Suprapubic skin (tissue), 4 donors: ENCODE measurements at regions not wholly inside any gene's neighbourhood (a gene's known extent, or its start where the extent isn't known, plus 50 kb on each side); places are given as distances from the start of the nearest gene placed in this dataset.

Experiments
- POLR2A ChIP-seq, 2 donors: fragments of 450-650 bp; IDR thresholded peaks; one replicate each; pipeline ENCODE4 v1.6.1; 2017; ENCODE audit warnings: antibody characterized with exemption in 2 of 2, mild to moderate bottlenecking in 2 of 2, moderate library complexity in 2 of 2
- POLR2AphosphoS5 ChIP-seq, 3 donors: sonication (generic); formaldehyde crosslinking; IDR thresholded peaks; one replicate each; pipeline ENCODE4 v1.6.1; 2017; ENCODE audit warnings: antibody characterized with exemption in 3 of 3
- TF ChIP-seq, protein P1 (sequence below), 2 donors: fragments of 200-600 bp in 1 of 2; fragments of 450-650 bp in 1 of 2; sonication (generic) in 1 of 2; IDR thresholded peaks; one replicate each; pipeline ENCODE4 v1.5.1; 2016 to 2019; ENCODE audit warnings: antibody characterized with exemption in 2 of 2, mild to moderate bottlenecking in 1 of 2, moderate library complexity in 1 of 2

DNA sequence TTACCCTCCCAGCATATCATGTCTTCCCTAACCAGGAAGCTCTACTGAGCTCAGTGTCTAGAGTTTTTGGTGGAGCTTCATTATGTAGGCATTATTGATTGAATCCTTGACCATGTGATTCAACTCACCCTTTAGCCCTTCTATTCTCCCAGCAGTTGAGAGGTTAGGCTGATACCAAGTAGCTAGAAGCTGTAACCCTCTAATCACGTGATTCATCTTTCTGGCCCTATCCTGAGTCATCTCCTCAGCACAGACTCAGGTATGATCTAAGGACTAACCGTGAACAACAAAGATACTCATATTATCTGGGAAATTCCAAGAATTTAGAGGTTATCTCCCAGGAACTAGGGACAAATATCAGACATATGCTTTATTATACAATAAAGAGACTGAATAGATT is 625.5 kb downstream of the JRKL start:
- TF ChIP-seq, protein P1, sequence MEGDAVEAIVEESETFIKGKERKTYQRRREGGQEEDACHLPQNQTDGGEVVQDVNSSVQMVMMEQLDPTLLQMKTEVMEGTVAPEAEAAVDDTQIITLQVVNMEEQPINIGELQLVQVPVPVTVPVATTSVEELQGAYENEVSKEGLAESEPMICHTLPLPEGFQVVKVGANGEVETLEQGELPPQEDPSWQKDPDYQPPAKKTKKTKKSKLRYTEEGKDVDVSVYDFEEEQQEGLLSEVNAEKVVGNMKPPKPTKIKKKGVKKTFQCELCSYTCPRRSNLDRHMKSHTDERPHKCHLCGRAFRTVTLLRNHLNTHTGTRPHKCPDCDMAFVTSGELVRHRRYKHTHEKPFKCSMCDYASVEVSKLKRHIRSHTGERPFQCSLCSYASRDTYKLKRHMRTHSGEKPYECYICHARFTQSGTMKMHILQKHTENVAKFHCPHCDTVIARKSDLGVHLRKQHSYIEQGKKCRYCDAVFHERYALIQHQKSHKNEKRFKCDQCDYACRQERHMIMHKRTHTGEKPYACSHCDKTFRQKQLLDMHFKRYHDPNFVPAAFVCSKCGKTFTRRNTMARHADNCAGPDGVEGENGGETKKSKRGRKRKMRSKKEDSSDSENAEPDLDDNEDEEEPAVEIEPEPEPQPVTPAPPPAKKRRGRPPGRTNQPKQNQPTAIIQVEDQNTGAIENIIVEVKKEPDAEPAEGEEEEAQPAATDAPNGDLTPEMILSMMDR (IDR thresholded peaks at IDR 0.05), result no peak
- no peak for TF ChIP-seq POLR2A (IDR thresholded peaks at IDR 0.05)
- no peak for TF ChIP-seq POLR2AphosphoS5 (IDR thresholded peaks at IDR 0.05)
